ENCODE measurements at regions not wholly inside any gene's neighbourhood (a gene's known extent, or its start where the extent isn't known, plus 50 kb on each side); places are given as distances from the start of the nearest gene placed in this dataset.

GRCh38 chr7:136049117-136049516 is 72.0 kb upstream of the MTPN start:
- no peak for TF ChIP-seq CTCF (IDR thresholded peaks at IDR 0.05)
- ATAC-seq (ENCODE audit: low FRiP score): no peak
- DNase-seq (ENCODE audit: low spot score): no peak

GRCh38 chr7:136046548-136046947 is 69.4 kb upstream of the MTPN start:
- TF ChIP-seq CTCF (IDR thresholded peaks at IDR 0.05): no peak
- ATAC-seq (ENCODE audit: low FRiP score) (no peak), DNase-seq (ENCODE audit: low spot score) (no peak)

- ATAC-seq (ENCODE audit: low FRiP score): no peak
- TF ChIP-seq CTCF (IDR thresholded peaks at IDR 0.05): no peak
- DNase-seq (ENCODE audit: low spot score): no peak
Observed at GRCh38 chr7:136045992-136046391, 68.8 kb upstream of the MTPN start.

- ATAC-seq (ENCODE audit: low FRiP score) (no peak), DNase-seq (ENCODE audit: low spot score) (no peak)
- no peak for TF ChIP-seq CTCF (IDR thresholded peaks at IDR 0.05)
Observed at GRCh38 chr7:136045181-136045580, 68.0 kb upstream of the MTPN start.

- ATAC-seq (ENCODE audit: low FRiP score): no peak
- no peak for TF ChIP-seq CTCF (IDR thresholded peaks at IDR 0.05)
- DNase-seq (ENCODE audit: low spot score): no peak
Observed at GRCh38 chr7:136039577-136040345, 62.6 kb upstream of the MTPN start.

GRCh38 chr7:136036336-136036735 is 59.2 kb upstream of the MTPN start:
- ATAC-seq (ENCODE audit: low FRiP score) (no peak), DNase-seq (ENCODE audit: low spot score) (no peak)
- no peak for TF ChIP-seq CTCF (IDR thresholded peaks at IDR 0.05)

GRCh38 chr7:136034132-136034531 is 57.0 kb upstream of the MTPN start:
- ATAC-seq (ENCODE audit: low FRiP score) (no peak), DNase-seq (ENCODE audit: low spot score) (no peak)
- TF ChIP-seq CTCF (IDR thresholded peaks at IDR 0.05): no peak

All from omental fat pad (tissue), 3 donors.